Keratinocyte (primary cell): ENCODE measurements at regions not wholly inside any gene's neighbourhood (a gene's known extent, or its start where the extent isn't known, plus 50 kb on each side); places are given as distances from the start of the nearest gene placed in this dataset.

Experiments
- DNase-seq: peaks from one replicate; pipeline ENCODE4 v3.0.0-alpha.2; 2011; ENCODE audit warnings: low read depth, missing footprints, low spot score
- FAIRE-seq: peaks from 2 replicates; lab custom pipeline; 2011; peaks lifted over from hg19 to GRCh38; lab: Jason Lieb, UNC
- H2AFZ ChIP-seq: 2 replicates; pipeline ENCODE4 v1.6.0; 2012; ENCODE audit warnings: low read length, control low read depth, inconsistent platforms; ENCODE audit not compliant: control insufficient read depth
- H3K27ac ChIP-seq: 2 replicates; pipeline ENCODE4 v1.5.1; 2011; ENCODE audit warnings: low read length; ENCODE audit not compliant: control insufficient read depth, insufficient read depth
- H3K27me3 ChIP-seq: 3 replicates; pipeline ENCODE4 v1.6.0; 2011; ENCODE audit warnings: low read length; ENCODE audit not compliant: control insufficient read depth, insufficient read depth; ENCODE audit errors: extremely low read depth
- H3K36me3 ChIP-seq, 2 experiments: 2 replicates in 1 of 2; 3 replicates in 1 of 2; pipeline ENCODE4 v1.5.1; 2011; ENCODE audit warnings: low read length in 2 of 2, mild to moderate bottlenecking in 1 of 2; ENCODE audit not compliant: control insufficient read depth in 2 of 2, insufficient read depth in 2 of 2; ENCODE audit errors: extremely low read depth in 1 of 2
- H3K4me1 ChIP-seq: 3 replicates; pipeline ENCODE4 v1.5.1; 2011; ENCODE audit warnings: low read length; ENCODE audit not compliant: control insufficient read depth, insufficient read depth; ENCODE audit errors: extremely low read depth
- H3K4me2 ChIP-seq: 3 replicates; pipeline ENCODE4 v1.6.0; 2011; ENCODE audit warnings: low read depth, low read length; ENCODE audit not compliant: control insufficient read depth, insufficient read depth; ENCODE audit errors: extremely low read depth
- H3K4me3 ChIP-seq, 3 experiments: fragments of 200-600 bp in 1 of 3; sonication (generic) in 1 of 3; 2 replicates in 2 of 3; 3 replicates in 1 of 3; pipeline ENCODE4 v1.5.1; 2011 to 2016; ENCODE audit warnings: low read length in 3 of 3, mild to moderate bottlenecking in 3 of 3, control low read depth in 2 of 3, inconsistent platforms in 1 of 3, low read depth in 1 of 3, mixed read lengths in 1 of 3, mixed run types in 1 of 3, moderate library complexity in 1 of 3; ENCODE audit not compliant: control insufficient read depth in 2 of 3, insufficient read depth in 2 of 3; ENCODE audit errors: extremely low read depth in 1 of 3
- H3K79me2 ChIP-seq: 2 replicates; pipeline ENCODE4 v1.6.0; 2012; ENCODE audit warnings: low read length; ENCODE audit not compliant: control insufficient read depth, insufficient read depth
- H3K9ac ChIP-seq: 3 replicates; pipeline ENCODE4 v1.6.0; 2011; ENCODE audit warnings: low read length; ENCODE audit not compliant: control insufficient read depth, insufficient read depth; ENCODE audit errors: extremely low read depth
- H3K9me1 ChIP-seq: 3 replicates; pipeline ENCODE4 v1.6.0; 2011; ENCODE audit warnings: low read length; ENCODE audit not compliant: control insufficient read depth, insufficient read depth; ENCODE audit errors: extremely low read depth
- H3K9me3 ChIP-seq: 2 replicates; pipeline ENCODE4 v1.5.1; 2012; ENCODE audit warnings: low read depth, low read length; ENCODE audit not compliant: control insufficient read depth
- H4K20me1 ChIP-seq: 3 replicates; pipeline ENCODE4 v1.6.0; 2011; ENCODE audit warnings: low read length; ENCODE audit not compliant: control insufficient read depth, insufficient read depth; ENCODE audit errors: extremely low read depth
- EZH2 ChIP-seq: IDR thresholded peaks from one replicate; pipeline ENCODE4 v1.6.1; 2012; ENCODE audit warnings: inconsistent platforms, mild to moderate bottlenecking, low read length, moderate library complexity
- dilution Hi-C: fragments of 300-500 bp; cut with MboI; formaldehyde crosslinking; loops from one replicate; pipeline ENCODE4 v1.7.0; 2020; ENCODE audit warnings: low sequenced_read_pairs; ENCODE audit not compliant: extremely low pct_ligation_motif_present
- TF ChIP-seq, protein P1 (sequence below), 3 experiments: IDR thresholded peaks in 1 of 3; conservative IDR thresholded peaks in 1 of 3; optimal IDR thresholded peaks in 1 of 3; 2 replicates in 2 of 3; 3 replicates in 1 of 3; pipeline versions ENCODE3 to v1.5.1; 2011; ENCODE audit warnings: low read length in 3 of 3, mild to moderate bottlenecking in 3 of 3, moderate library complexity in 2 of 3, control low read depth in 1 of 3, inconsistent platforms in 1 of 3; ENCODE audit not compliant: insufficient read depth in 2 of 3; ENCODE audit errors: extremely low read depth in 1 of 3

DNA sequence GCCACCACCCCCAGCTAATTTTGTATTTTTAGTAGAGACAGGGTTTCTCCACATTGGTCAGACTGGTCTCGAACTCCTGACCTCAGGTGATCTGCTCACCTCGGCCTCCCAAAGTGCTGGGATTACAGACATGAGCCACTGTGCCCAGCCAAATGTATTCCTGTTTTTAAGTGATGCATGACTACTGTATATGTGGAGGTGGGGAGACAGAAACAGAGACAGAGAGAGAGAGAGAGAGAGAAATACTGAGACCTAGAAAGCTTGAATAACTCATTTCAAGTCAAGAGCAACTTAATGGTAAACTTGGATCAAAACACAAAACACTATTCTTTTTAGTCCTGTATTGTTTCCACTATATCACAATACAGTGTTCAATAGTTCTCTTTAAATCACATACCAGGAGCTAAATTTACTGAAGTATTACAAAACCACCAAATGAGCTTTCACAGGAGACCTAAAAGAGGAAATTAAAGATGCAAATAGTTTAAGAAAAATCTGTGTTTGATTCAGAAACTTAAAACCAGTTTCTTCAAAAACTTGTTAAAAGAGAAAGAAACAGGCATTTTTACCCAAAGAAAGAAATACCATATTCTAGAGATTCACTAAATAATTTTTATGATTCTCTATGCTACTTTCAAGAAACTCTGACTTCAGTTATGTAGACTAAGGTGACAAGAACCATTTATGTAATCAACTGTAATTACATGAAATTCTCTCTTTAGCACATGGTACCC, 188.7 kb downstream of the ETS1 start:
- H3K36me3 ChIP-seq: no peaks in the 10 kb centered on the region
- H2AFZ ChIP-seq: no peak overlapping the region
- peak overlapping the region; percentile 2 for H3K27ac ChIP-seq
- no peaks in the 10 kb centered on the region for H4K20me1 ChIP-seq
- H3K4me1 ChIP-seq: peaks cover 13% of the 10 kb centered on the region
- H3K9me3 ChIP-seq: no peaks in the 10 kb centered on the region
- no peak overlapping the region for H3K4me2 ChIP-seq
- no peak for TF ChIP-seq EZH2
- TF ChIP-seq, protein P1, sequence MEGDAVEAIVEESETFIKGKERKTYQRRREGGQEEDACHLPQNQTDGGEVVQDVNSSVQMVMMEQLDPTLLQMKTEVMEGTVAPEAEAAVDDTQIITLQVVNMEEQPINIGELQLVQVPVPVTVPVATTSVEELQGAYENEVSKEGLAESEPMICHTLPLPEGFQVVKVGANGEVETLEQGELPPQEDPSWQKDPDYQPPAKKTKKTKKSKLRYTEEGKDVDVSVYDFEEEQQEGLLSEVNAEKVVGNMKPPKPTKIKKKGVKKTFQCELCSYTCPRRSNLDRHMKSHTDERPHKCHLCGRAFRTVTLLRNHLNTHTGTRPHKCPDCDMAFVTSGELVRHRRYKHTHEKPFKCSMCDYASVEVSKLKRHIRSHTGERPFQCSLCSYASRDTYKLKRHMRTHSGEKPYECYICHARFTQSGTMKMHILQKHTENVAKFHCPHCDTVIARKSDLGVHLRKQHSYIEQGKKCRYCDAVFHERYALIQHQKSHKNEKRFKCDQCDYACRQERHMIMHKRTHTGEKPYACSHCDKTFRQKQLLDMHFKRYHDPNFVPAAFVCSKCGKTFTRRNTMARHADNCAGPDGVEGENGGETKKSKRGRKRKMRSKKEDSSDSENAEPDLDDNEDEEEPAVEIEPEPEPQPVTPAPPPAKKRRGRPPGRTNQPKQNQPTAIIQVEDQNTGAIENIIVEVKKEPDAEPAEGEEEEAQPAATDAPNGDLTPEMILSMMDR (optimal IDR thresholded peaks at IDR 0.05 in 1 of 3, IDR thresholded peaks at IDR 0.05 in 1 of 3, conservative IDR thresholded peaks at IDR 0.05 in 1 of 3; ENCODE audit: extremely low read depth in 1 of 3, insufficient read depth in 2 of 3, low read length in 3 of 3): no peak
- no peaks in the 10 kb centered on the region for H3K79me2 ChIP-seq
- no peak overlapping the region for H3K4me3 ChIP-seq
- DNase-seq (no peak), FAIRE-seq (no peak)
- H3K9me1 ChIP-seq: no peaks in the 10 kb centered on the region
- dilution Hi-C loops: no loop called here
- H3K27me3 ChIP-seq: no peaks in the 10 kb centered on the region
- H3K9ac ChIP-seq: no peak overlapping the region

DNA sequence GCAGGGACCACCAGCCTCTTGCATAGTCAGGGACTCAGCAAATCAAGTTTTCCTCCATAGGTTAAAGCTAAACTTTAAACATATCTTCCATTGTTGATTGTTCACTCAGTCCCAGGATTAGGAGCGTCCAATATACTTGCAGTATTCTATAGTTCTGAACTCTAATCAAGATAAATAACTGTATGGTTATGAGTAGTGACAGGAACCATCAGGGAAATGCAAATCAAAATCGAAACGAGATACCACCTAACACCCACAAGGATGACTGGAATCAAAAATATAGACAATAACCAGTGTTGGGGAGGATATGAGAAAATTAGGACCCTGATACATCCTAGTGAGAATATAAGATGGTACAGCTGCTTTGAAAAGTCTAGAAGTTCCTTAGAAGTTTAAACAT, 190.0 kb downstream of the ETS1 start:
- H3K9me3 ChIP-seq: no peaks in the 10 kb centered on the region
- no peak overlapping the region for H3K4me2 ChIP-seq
- no peaks in the 10 kb centered on the region for H3K36me3 ChIP-seq
- TF ChIP-seq EZH2: no peak
- TF ChIP-seq, protein P1 (optimal IDR thresholded peaks at IDR 0.05 in 1 of 3, IDR thresholded peaks at IDR 0.05 in 1 of 3, conservative IDR thresholded peaks at IDR 0.05 in 1 of 3; ENCODE audit: extremely low read depth in 1 of 3, insufficient read depth in 2 of 3, low read length in 3 of 3): no peak
- H3K4me1 ChIP-seq: peaks cover 13% of the 10 kb centered on the region
- DNase-seq (no peak), FAIRE-seq (no peak)
- H3K79me2 ChIP-seq: no peaks in the 10 kb centered on the region
- dilution Hi-C loops: no loop called here
- no peak overlapping the region for H3K9ac ChIP-seq
- H3K27me3 ChIP-seq: no peaks in the 10 kb centered on the region
- H2AFZ ChIP-seq: no peak overlapping the region
- no peak overlapping the region for H3K4me3 ChIP-seq
- H4K20me1 ChIP-seq: no peaks in the 10 kb centered on the region
- H3K27ac ChIP-seq: no peak overlapping the region
- H3K9me1 ChIP-seq: no peaks in the 10 kb centered on the region
